ENCODE measurements at regions not wholly inside any gene's neighbourhood (a gene's known extent, or its start where the extent isn't known, plus 50 kb on each side); places are given as distances from the start of the nearest gene placed in this dataset.

DNA sequence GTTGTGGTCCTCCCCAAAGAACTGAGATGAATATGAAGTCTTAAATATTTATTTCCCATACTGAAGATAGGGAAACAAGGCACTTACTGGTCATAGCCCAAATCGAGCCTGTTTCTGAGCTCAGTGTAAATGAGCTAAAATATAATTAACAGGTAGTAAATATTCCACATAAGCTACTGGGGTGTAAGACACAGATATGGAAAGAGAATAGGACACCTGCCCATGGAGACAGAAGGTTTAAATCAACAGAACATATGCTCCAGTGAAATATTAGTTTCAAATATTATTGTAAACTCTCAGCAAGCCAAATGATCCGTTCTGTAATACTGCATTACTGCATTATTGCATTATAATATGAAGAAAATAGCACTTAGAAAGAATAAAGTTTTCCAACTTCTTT lies 537.9 kb downstream of the ANKRD7 start:
- peaks cover 3% of the 10 kb centered on the region for H3K4me1 Mint-ChIP-seq
- Histone ChIP-seq H3K27me3 (ENCODE audit: control insufficient read depth, insufficient read depth, low read length, poor library complexity, severe bottlenecking) (no peaks in the 10 kb centered on the region), H3K36me3 (ENCODE audit: control insufficient read depth, insufficient read depth, low read length) (no peaks in the 10 kb centered on the region), H3K4me1 (ENCODE audit: control insufficient read depth, insufficient read depth, low read length) (no peaks in the 10 kb centered on the region), H3K4me3 (ENCODE audit: low read length) (no peak overlapping the region), H3K9ac (ENCODE audit: extremely low read depth, low read length, poor library complexity, severe bottlenecking) (no peak overlapping the region), H3K9me3 (ENCODE audit: control insufficient read depth, low read length) (peaks cover 20% of the 10 kb centered on the region), H3K27ac (ENCODE audit: low read depth, low read length) (no peak overlapping the region)
- H3K4me3 Mint-ChIP-seq, result no peak overlapping the region
- TF ChIP-seq, protein P1, sequence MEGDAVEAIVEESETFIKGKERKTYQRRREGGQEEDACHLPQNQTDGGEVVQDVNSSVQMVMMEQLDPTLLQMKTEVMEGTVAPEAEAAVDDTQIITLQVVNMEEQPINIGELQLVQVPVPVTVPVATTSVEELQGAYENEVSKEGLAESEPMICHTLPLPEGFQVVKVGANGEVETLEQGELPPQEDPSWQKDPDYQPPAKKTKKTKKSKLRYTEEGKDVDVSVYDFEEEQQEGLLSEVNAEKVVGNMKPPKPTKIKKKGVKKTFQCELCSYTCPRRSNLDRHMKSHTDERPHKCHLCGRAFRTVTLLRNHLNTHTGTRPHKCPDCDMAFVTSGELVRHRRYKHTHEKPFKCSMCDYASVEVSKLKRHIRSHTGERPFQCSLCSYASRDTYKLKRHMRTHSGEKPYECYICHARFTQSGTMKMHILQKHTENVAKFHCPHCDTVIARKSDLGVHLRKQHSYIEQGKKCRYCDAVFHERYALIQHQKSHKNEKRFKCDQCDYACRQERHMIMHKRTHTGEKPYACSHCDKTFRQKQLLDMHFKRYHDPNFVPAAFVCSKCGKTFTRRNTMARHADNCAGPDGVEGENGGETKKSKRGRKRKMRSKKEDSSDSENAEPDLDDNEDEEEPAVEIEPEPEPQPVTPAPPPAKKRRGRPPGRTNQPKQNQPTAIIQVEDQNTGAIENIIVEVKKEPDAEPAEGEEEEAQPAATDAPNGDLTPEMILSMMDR (conservative IDR thresholded peaks at IDR 0.05), result no peak
- no peaks in the 10 kb centered on the region for H3K27me3 Mint-ChIP-seq (ENCODE audit: insufficient read depth)
- no peak for DNase-seq
- H3K9me3 Mint-ChIP-seq, result peaks cover 12% of the 10 kb centered on the region
- WGBS, 2 experiments (ENCODE audit: insufficient coverage in 1 of 2, insufficient read length in 1 of 2), result 92% methylated on average over 2 of the region's 2 CpGs; no CpG with 5 or more reads in 1 of the 2 experiments
- H3K27ac Mint-ChIP-seq, result no peak overlapping the region
- no peaks in the 10 kb centered on the region for H3K36me3 Mint-ChIP-seq (ENCODE audit: low read depth)

DNA sequence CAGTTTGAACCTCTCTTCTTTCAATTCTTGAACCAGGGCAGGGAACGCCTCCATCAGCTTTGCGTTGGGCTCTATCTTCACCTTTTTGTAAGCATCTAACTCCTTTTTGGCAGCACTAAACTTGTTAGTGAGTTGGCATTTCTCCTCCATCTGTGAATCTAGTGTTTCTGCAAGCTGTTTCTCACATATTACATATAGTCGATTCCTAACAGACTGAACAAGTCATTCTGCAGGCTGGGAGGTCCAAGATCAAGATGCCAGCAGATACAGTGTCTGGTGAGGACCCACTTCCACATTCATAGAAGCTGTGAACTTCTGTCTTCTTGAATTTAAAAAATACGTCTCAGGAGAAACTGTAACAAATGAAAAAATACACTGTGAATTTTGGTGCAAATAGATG lies 539.7 kb downstream of the ANKRD7 start:
- Histone ChIP-seq H3K27me3 (ENCODE audit: control insufficient read depth, insufficient read depth, low read length, poor library complexity, severe bottlenecking) (no peaks in the 10 kb centered on the region), H3K27ac (ENCODE audit: low read depth, low read length) (no peak overlapping the region), H3K9me3 (ENCODE audit: control insufficient read depth, low read length) (peaks cover 20% of the 10 kb centered on the region), H3K9ac (ENCODE audit: extremely low read depth, low read length, poor library complexity, severe bottlenecking) (no peak overlapping the region), H3K4me3 (ENCODE audit: low read length) (no peak overlapping the region), H3K4me1 (ENCODE audit: control insufficient read depth, insufficient read depth, low read length) (no peaks in the 10 kb centered on the region), H3K36me3 (ENCODE audit: control insufficient read depth, insufficient read depth, low read length) (no peaks in the 10 kb centered on the region)
- Mint-ChIP-seq H3K27ac (no peak overlapping the region), H3K9me3 (peaks cover 12% of the 10 kb centered on the region), H3K36me3 (ENCODE audit: low read depth) (no peaks in the 10 kb centered on the region), H3K4me1 (peaks cover 4% of the 10 kb centered on the region), H3K4me3 (no peak overlapping the region), H3K27me3 (ENCODE audit: insufficient read depth) (no peaks in the 10 kb centered on the region)
- WGBS, 2 experiments (ENCODE audit: insufficient coverage in 1 of 2, insufficient read length in 1 of 2), result 95 to 100% methylated on average over 3 to 4 of the region's 4 CpGs
- TF ChIP-seq, protein P1 (conservative IDR thresholded peaks at IDR 0.05), result no peak
- no peak for DNase-seq

DNA sequence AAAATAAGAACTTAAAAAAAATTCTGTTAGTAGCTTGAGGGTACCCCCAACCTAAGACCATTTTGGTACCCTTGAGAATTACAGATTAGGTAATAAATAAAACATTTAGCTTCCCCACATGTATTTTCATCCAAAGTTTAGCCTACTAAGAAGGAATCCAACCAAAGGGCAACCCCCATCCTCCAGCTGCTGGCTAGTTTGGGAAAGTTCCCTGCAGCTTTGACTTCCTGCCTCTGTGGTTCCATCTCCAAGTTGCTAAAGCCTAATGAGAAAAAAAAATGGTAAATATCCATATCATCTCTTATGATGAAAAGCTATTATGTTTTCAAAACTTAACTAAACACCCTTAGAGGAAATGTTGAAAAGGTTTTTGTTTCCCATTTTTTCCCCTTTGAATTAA lies 547.2 kb downstream of the ANKRD7 start:
- H3K36me3 ChIP-seq (ENCODE audit: control insufficient read depth, insufficient read depth, low read length), result no peaks in the 10 kb centered on the region
- no peaks in the 10 kb centered on the region for H3K27me3 ChIP-seq (ENCODE audit: control insufficient read depth, insufficient read depth, low read length, poor library complexity, severe bottlenecking)
- no peak overlapping the region for H3K27ac Mint-ChIP-seq
- H3K27me3 Mint-ChIP-seq (ENCODE audit: insufficient read depth), result no peaks in the 10 kb centered on the region
- no peaks in the 10 kb centered on the region for H3K9me3 Mint-ChIP-seq
- H3K4me1 Mint-ChIP-seq, result peaks cover 21% of the 10 kb centered on the region
- H3K9ac ChIP-seq (ENCODE audit: extremely low read depth, low read length, poor library complexity, severe bottlenecking), result no peak overlapping the region
- H3K27ac ChIP-seq (ENCODE audit: low read depth, low read length), result no peak overlapping the region
- no peaks in the 10 kb centered on the region for H3K36me3 Mint-ChIP-seq (ENCODE audit: low read depth)
- no peak overlapping the region for H3K4me3 ChIP-seq (ENCODE audit: low read length)
- DNase-seq, result no peak
- H3K4me3 Mint-ChIP-seq, result no peak overlapping the region
- TF ChIP-seq, protein P1 (conservative IDR thresholded peaks at IDR 0.05), result no peak
- H3K9me3 ChIP-seq (ENCODE audit: control insufficient read depth, low read length), result no peaks in the 10 kb centered on the region
- peaks cover 8% of the 10 kb centered on the region for H3K4me1 ChIP-seq (ENCODE audit: control insufficient read depth, insufficient read depth, low read length)

Data from endodermal cell (in vitro differentiated cells).